Vagina (tissue), 2 donors: ENCODE measurements at regions not wholly inside any gene's neighbourhood (a gene's known extent, or its start where the extent isn't known, plus 50 kb on each side); places are given as distances from the start of the nearest gene placed in this dataset.

Source experiments
- DNase-seq, 2 donors: peaks; one replicate each; pipeline ENCODE4 v3.0.0-alpha.2; 2017; ENCODE audit errors: extremely low spot score in 2 of 2
- H3K27ac ChIP-seq: fragments of 200-600 bp; sonication (generic); one replicate; pipeline ENCODE4 v1.5.1; 2019
- H3K27me3 ChIP-seq: fragments of 200-600 bp; sonication (generic); one replicate; pipeline ENCODE4 v1.5.1; 2019
- H3K36me3 ChIP-seq, 2 donors: fragments of 200-600 bp; sonication (generic); one replicate each; pipeline ENCODE4 v1.5.1; 2017 to 2019
- H3K4me1 ChIP-seq: fragments of 200-600 bp; sonication (generic); one replicate; pipeline ENCODE4 v1.5.1; 2019
- H3K4me3 ChIP-seq, 2 donors: fragments of 200-600 bp; sonication (generic); 1 replicate in 1 of 2; 2 replicates in 1 of 2; pipeline ENCODE4 v1.5.1; 2016 to 2019
- H3K9me3 ChIP-seq: fragments of 200-600 bp; sonication (generic); one replicate; pipeline ENCODE4 v1.5.1; 2019
- POLR2A ChIP-seq, 2 donors: fragments of 450-650 bp; IDR thresholded peaks; one replicate each; pipeline ENCODE4 v1.6.1; 2017; ENCODE audit warnings: antibody characterized with exemption in 2 of 2, mild to moderate bottlenecking in 2 of 2, moderate library complexity in 2 of 2
- POLR2AphosphoS5 ChIP-seq, 2 donors: sonication (generic); formaldehyde crosslinking; IDR thresholded peaks; one replicate each; pipeline ENCODE4 v1.9.0; 2017; ENCODE audit warnings: antibody characterized with exemption in 2 of 2, mild to moderate bottlenecking in 2 of 2, low read depth in 1 of 2; ENCODE audit not compliant: insufficient read depth in 1 of 2
- intact Hi-C: fragments of 100-400 bp; cut with DNase I; formaldehyde crosslinking; loops from one replicate; pipeline ENCODE4 v1.15.1; 2023
- TF ChIP-seq, protein P1 (sequence below), 3 experiments: fragments of 450-650 bp in 2 of 3; fragments of 200-600 bp in 1 of 3; sonication (generic) in 1 of 3; IDR thresholded peaks; one replicate each; pipeline ENCODE4 v1.5.1; 2017 to 2019; ENCODE audit warnings: antibody characterized with exemption in 3 of 3, mild to moderate bottlenecking in 2 of 3, moderate library complexity in 2 of 3

DNA sequence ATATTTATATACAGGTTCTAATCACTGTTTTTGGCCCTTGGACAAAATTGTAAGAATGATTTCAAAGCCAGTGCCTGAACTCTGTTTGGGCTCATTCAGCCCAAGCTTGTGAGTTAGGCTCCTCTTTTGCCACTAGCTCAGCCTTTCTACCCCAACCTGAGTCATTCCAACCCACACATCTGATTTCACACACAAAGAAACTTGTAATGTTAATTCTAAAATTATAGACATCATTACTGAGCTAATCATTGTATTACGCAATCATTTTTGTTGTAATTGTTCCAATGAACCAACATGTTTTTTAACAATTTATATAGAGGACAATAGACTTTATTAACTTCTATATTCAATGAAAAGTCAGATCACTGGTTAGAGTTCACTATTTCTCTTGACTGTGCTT is 441.1 kb downstream of the ETNK1 start:
- no peaks in the 10 kb centered on the region for H3K9me3 ChIP-seq
- TF ChIP-seq, protein P1, sequence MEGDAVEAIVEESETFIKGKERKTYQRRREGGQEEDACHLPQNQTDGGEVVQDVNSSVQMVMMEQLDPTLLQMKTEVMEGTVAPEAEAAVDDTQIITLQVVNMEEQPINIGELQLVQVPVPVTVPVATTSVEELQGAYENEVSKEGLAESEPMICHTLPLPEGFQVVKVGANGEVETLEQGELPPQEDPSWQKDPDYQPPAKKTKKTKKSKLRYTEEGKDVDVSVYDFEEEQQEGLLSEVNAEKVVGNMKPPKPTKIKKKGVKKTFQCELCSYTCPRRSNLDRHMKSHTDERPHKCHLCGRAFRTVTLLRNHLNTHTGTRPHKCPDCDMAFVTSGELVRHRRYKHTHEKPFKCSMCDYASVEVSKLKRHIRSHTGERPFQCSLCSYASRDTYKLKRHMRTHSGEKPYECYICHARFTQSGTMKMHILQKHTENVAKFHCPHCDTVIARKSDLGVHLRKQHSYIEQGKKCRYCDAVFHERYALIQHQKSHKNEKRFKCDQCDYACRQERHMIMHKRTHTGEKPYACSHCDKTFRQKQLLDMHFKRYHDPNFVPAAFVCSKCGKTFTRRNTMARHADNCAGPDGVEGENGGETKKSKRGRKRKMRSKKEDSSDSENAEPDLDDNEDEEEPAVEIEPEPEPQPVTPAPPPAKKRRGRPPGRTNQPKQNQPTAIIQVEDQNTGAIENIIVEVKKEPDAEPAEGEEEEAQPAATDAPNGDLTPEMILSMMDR (IDR thresholded peaks at IDR 0.05), result no peak
- TF ChIP-seq POLR2AphosphoS5 (IDR thresholded peaks at IDR 0.05; ENCODE audit: insufficient read depth in 1 of 2, low read depth in 1 of 2) (no peak), POLR2A (IDR thresholded peaks at IDR 0.05) (no peak)
- DNase-seq, result no peak
- H3K4me3 ChIP-seq, result no peak overlapping the region
- no peaks in the 10 kb centered on the region for H3K27me3 ChIP-seq
- intact Hi-C loops, result no loop called here
- H3K27ac ChIP-seq, result no peak overlapping the region
- H3K4me1 ChIP-seq, result no peaks in the 10 kb centered on the region
- H3K36me3 ChIP-seq, result no peaks in the 10 kb centered on the region

DNA sequence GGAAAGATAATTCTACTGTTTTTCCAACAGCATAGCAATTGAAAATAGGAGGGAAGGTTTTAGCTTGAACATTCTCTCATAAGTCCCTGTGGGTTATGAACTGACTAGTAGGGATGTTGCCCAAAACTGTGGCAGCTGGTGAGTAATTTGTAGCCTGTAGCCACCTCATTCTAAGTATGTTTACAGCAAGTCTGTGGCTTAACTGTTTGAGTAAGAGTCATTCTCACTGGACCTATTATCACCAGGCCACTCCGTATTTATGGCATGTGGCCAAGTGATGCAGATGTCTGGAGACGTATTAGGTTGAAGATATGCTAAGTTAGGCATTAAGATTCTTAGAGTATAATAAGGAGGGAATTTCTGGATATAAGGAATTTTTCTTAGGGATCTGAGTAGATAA is 458.3 kb downstream of the ETNK1 start:
- intact Hi-C loops, result no loop called here
- Histone ChIP-seq H3K27ac (no peak overlapping the region), H3K9me3 (no peaks in the 10 kb centered on the region), H3K4me3 (no peak overlapping the region), H3K36me3 (no peaks in the 10 kb centered on the region), H3K4me1 (no peaks in the 10 kb centered on the region), H3K27me3 (no peaks in the 10 kb centered on the region)
- no peak for DNase-seq
- TF ChIP-seq POLR2A (IDR thresholded peaks at IDR 0.05) (no peak), POLR2AphosphoS5 (IDR thresholded peaks at IDR 0.05; ENCODE audit: insufficient read depth in 1 of 2, low read depth in 1 of 2) (no peak)
- TF ChIP-seq, protein P1 (IDR thresholded peaks at IDR 0.05), result no peak

DNA sequence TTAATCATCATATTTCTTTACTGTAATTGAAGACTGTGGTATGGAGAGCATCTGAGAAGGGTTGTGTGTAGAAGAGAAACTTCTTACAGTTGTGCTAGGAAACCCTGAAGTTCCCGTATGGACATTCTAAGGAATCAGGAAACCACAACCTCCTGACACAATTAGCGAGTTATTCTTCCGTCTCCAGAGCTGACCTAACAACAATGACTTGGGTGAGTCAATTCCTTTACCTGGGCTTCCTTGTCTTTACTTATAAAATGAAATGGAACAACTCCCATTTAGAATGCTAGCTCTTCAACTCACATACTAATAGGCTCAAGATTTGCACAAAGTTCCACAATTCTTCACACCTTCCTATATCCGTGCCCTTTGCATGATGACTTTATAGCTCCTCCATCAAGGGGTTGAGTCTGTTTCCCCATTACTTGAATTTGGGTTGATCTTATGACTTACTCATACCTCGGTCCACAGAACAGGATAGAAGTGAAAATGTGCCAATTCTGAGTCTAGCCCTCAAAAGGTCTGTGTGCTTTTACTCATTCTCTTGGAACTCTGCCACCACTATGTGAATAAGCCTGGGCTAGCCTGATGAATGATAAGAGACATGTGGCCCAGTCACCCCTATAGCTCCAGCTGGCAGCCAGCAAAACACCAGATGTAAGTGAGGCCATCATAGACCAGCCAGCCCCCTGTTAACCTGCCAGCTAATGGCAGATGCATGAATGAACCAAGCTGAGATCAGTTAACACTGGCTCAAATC is 459.4 kb downstream of the ETNK1 start:
- TF ChIP-seq, protein P1 (IDR thresholded peaks at IDR 0.05), result no peak
- TF ChIP-seq POLR2A (IDR thresholded peaks at IDR 0.05), result no peak
- no peak for TF ChIP-seq POLR2AphosphoS5 (IDR thresholded peaks at IDR 0.05; ENCODE audit: insufficient read depth in 1 of 2, low read depth in 1 of 2)
- no peaks in the 10 kb centered on the region for H3K27me3 ChIP-seq
- no peak overlapping the region for H3K4me3 ChIP-seq
- H3K4me1 ChIP-seq, result no peaks in the 10 kb centered on the region
- H3K27ac ChIP-seq, result no peak overlapping the region
- H3K9me3 ChIP-seq, result no peaks in the 10 kb centered on the region
- DNase-seq, result no peak
- intact Hi-C loops, result no loop called here
- no peaks in the 10 kb centered on the region for H3K36me3 ChIP-seq

DNA sequence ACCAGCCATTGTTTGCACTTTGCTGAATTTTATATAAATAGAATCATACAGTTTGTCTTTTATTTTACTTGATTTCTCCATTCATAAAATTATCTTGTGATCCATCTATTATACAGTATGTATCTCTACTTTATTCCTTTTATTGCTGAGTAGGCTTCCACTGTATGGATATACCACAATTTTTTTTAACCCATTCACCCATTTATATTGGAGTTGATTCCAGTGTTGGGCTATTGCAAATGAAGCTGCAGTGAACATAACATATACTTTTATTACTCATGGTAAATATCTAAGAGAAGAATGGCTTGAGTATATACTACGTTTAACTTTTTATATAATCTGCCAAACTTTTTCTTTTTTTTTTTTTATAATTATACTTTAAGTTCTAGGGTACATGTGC is 463.6 kb downstream of the ETNK1 start:
- Histone ChIP-seq H3K27ac (no peak overlapping the region), H3K36me3 (no peaks in the 10 kb centered on the region), H3K9me3 (no peaks in the 10 kb centered on the region), H3K4me1 (no peaks in the 10 kb centered on the region), H3K4me3 (no peak overlapping the region), H3K27me3 (no peaks in the 10 kb centered on the region)
- DNase-seq, result no peak
- TF ChIP-seq, protein P1 (IDR thresholded peaks at IDR 0.05), result no peak
- TF ChIP-seq POLR2A (IDR thresholded peaks at IDR 0.05) (no peak), POLR2AphosphoS5 (IDR thresholded peaks at IDR 0.05; ENCODE audit: insufficient read depth in 1 of 2, low read depth in 1 of 2) (no peak)
- intact Hi-C loops, result no loop called here

DNA sequence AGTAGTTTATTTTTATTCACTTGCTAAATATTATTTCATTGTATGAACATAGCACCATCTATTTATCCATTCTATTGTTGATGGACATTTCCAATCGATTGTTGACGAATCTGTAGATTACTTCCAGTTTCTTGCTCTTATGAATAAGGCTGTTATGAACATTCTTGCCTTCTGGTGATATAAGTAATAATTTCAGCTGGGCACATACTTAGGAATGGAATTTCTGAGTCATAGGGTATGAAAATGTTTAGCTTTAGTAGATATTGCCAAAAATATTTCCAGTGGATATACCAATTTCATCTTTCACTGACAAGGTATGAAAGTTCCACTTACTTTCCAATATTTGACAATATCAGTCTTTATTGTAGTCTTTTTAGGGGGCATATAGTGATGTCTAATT is 468.5 kb downstream of the ETNK1 start:
- Histone ChIP-seq H3K27ac (no peak overlapping the region), H3K36me3 (no peaks in the 10 kb centered on the region), H3K4me3 (no peak overlapping the region), H3K27me3 (no peaks in the 10 kb centered on the region), H3K9me3 (no peaks in the 10 kb centered on the region), H3K4me1 (no peaks in the 10 kb centered on the region)
- no peak for DNase-seq
- TF ChIP-seq POLR2AphosphoS5 (IDR thresholded peaks at IDR 0.05; ENCODE audit: insufficient read depth in 1 of 2, low read depth in 1 of 2) (no peak), POLR2A (IDR thresholded peaks at IDR 0.05) (no peak)
- TF ChIP-seq, protein P1 (IDR thresholded peaks at IDR 0.05), result no peak
- intact Hi-C loops, result no loop called here
